ENCODE measurements at regions not wholly inside any gene's neighbourhood (a gene's known extent, or its start where the extent isn't known, plus 50 kb on each side); places are given as distances from the start of the nearest gene placed in this dataset.

GRCh38 chr9:30815585-30815984 lies 1568.9 kb upstream of the ACO1 start:
- CTCF ChIA-PET, result no interaction called here

GRCh38 chr9:30845136-30845535 lies 1539.3 kb upstream of the ACO1 start:
- no peaks in the 10 kb centered on the region for H3K9me2 ChIP-seq (ENCODE audit: insufficient read depth)
- ChIA-PET RAD21 (ENCODE audit: low non-redundant PET in 1 of 2, low total read pairs in 2 of 2, uncharacterized antibody in 2 of 2, unreplicated experiment in 2 of 2) (no interaction called here), POLR2A (no interaction called here), CTCF (no interaction called here)
- no peaks in the 10 kb centered on the region for H3K36me3 ChIP-seq (ENCODE audit: control insufficient read depth in 1 of 2, insufficient read depth in 2 of 2, low read length in 2 of 2)
- no peak overlapping the region for H3K4me2 ChIP-seq (ENCODE audit: low read length)
- no peak overlapping the region for H3K27ac ChIP-seq (ENCODE audit: low read depth, low read length)
- ATAC-seq (no peak), DNase-seq (ENCODE audit: low read depth, low spot score) (no peak)
- no peaks in the 10 kb centered on the region for H3K79me2 ChIP-seq (ENCODE audit: insufficient read depth, low read length)
- no peak overlapping the region for H3K9ac ChIP-seq (ENCODE audit: low read length)
- no peaks in the 10 kb centered on the region for H3K27me3 ChIP-seq (ENCODE audit: insufficient read depth, low read length)
- no TSS peak for BruUV-seq (replicated peaks)
- intact Hi-C loops (cut with micrococcal nuclease), result no loop called here
- no peak overlapping the region for H2AFZ ChIP-seq (ENCODE audit: low read depth, low read length, poor library complexity, severe bottlenecking)
- TF ChIP-seq ATF3 (IDR thresholded peaks at IDR 0.05), result no peak
- H3K9me3 ChIP-seq (ENCODE audit: control insufficient read depth in 1 of 2, insufficient read depth in 1 of 2, low read depth in 1 of 2, low read length in 2 of 2), result no peaks in the 10 kb centered on the region
- H3K4me3 ChIP-seq (replicated peaks in 1 of 2; ENCODE audit: low read depth in 1 of 2, low read length in 2 of 2), result no peak overlapping the region
- H3K4me1 ChIP-seq (ENCODE audit: control insufficient read depth in 1 of 2, insufficient read depth in 2 of 2, low read length in 2 of 2), result no peaks in the 10 kb centered on the region
- no peaks in the 10 kb centered on the region for H4K20me1 ChIP-seq (ENCODE audit: insufficient read depth)

More at GRCh38 chr9:30815585-30815984, 1568.9 kb upstream of the ACO1 start:
- no peaks in the 10 kb centered on the region for H3K27me3 ChIP-seq (ENCODE audit: insufficient read depth, low read length)
- no peaks in the 10 kb centered on the region for H4K20me1 ChIP-seq (ENCODE audit: insufficient read depth)
- H3K79me2 ChIP-seq (ENCODE audit: insufficient read depth, low read length), result no peaks in the 10 kb centered on the region
- BruUV-seq (replicated peaks), result no TSS peak
- H3K27ac ChIP-seq (ENCODE audit: low read depth, low read length), result no peak overlapping the region
- ATAC-seq, result no peak
- H3K9ac ChIP-seq (ENCODE audit: low read length), result no peak overlapping the region
- no peak for DNase-seq (ENCODE audit: low read depth, low spot score)
- TF ChIP-seq ZFX (IDR thresholded peaks at IDR 0.05), result no peak
- TF ChIP-seq CBX3 (IDR thresholded peaks at IDR 0.05; ENCODE audit: low read depth), result no peak
- no peak for TF ChIP-seq ELF1 (IDR thresholded peaks at IDR 0.05; ENCODE audit: borderline replicate concordance, low read depth)
- TF ChIP-seq SIN3A (IDR thresholded peaks at IDR 0.05; ENCODE audit: low read depth), result no peak
- no peak for TF ChIP-seq SRF (IDR thresholded peaks at IDR 0.05; ENCODE audit: low read depth)
- TF ChIP-seq JUND (IDR thresholded peaks at IDR 0.05), result no peak
- TF ChIP-seq CEBPB (IDR thresholded peaks at IDR 0.05; ENCODE audit: low read depth), result no peak
- no peak for TF ChIP-seq MAX (IDR thresholded peaks at IDR 0.05)
- no peak for TF ChIP-seq SP1 (IDR thresholded peaks at IDR 0.05; ENCODE audit: low read depth)
- no peak for TF ChIP-seq EZH2 (IDR thresholded peaks at IDR 0.05)
- TF ChIP-seq TCF7L2 (IDR thresholded peaks at IDR 0.05; ENCODE audit: borderline replicate concordance, extremely low read depth, insufficient read depth, insufficient read length), result no peak
- TF ChIP-seq POLR2A (IDR thresholded peaks at IDR 0.05; ENCODE audit: borderline replicate concordance, extremely low read depth, insufficient read depth, insufficient read length), result no peak
- no peak for TF ChIP-seq POLR2AphosphoS5 (IDR thresholded peaks at IDR 0.05; ENCODE audit: low read depth, low read length)
- no peak for TF ChIP-seq YY1 (IDR thresholded peaks at IDR 0.05; ENCODE audit: extremely low read depth, insufficient replicate concordance, low read depth, low read length)
- ChIA-PET POLR2A (no interaction called here), RAD21 (ENCODE audit: low non-redundant PET in 1 of 2, low total read pairs in 2 of 2, uncharacterized antibody in 2 of 2, unreplicated experiment in 2 of 2) (no interaction called here)
- intact Hi-C loops (cut with micrococcal nuclease), result no loop called here
- H3K36me3 ChIP-seq (ENCODE audit: control insufficient read depth in 1 of 2, insufficient read depth in 2 of 2, low read length in 2 of 2), result no peaks in the 10 kb centered on the region
- H3K9me2 ChIP-seq (ENCODE audit: insufficient read depth), result no peaks in the 10 kb centered on the region
- H3K4me3 ChIP-seq (replicated peaks in 1 of 2; ENCODE audit: low read depth in 1 of 2, low read length in 2 of 2), result no peak overlapping the region
- H3K4me1 ChIP-seq (ENCODE audit: control insufficient read depth in 1 of 2, insufficient read depth in 2 of 2, low read length in 2 of 2), result no peaks in the 10 kb centered on the region
- H2AFZ ChIP-seq (ENCODE audit: low read depth, low read length, poor library complexity, severe bottlenecking), result no peak overlapping the region
- no peak overlapping the region for H3K4me2 ChIP-seq (ENCODE audit: low read length)
- no peaks in the 10 kb centered on the region for H3K9me3 ChIP-seq (ENCODE audit: control insufficient read depth in 1 of 2, insufficient read depth in 1 of 2, low read depth in 1 of 2, low read length in 2 of 2)
